ENCODE measurements at regions not wholly inside any gene's neighbourhood (a gene's known extent, or its start where the extent isn't known, plus 50 kb on each side); places are given as distances from the start of the nearest gene placed in this dataset.

DNA sequence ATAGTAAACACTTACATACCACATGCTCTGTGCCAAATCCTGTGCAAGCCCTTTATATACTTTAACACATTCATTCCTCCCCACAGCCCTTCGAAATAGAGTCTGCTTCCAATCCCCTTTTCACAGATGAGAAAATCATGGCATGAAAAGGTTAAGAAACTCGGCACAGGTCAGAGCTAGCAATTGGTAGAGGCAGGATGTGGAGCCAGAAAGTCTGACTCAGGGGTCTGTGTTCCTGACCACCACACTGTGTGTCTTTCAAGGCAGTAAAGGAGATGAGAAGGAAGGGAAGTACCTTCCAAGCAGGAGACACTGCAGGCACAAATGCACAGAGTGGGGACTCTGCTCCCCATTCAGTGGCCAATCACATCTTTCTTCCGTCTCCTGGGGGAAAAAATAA, 61.1 kb downstream of the SCN11A start:
- no peak for DNase-seq (ENCODE audit: low spot score, unreplicated experiment)
- H3K36me3 Mint-ChIP-seq (ENCODE audit: insufficient read depth) = no peaks in the 10 kb centered on the region
- peaks cover 6% of the 10 kb centered on the region for H3K27me3 Mint-ChIP-seq
- H3K4me3 Mint-ChIP-seq (ENCODE audit: low read depth) = no peak overlapping the region
- H3K27ac Mint-ChIP-seq = no peak overlapping the region
- H3K4me1 Mint-ChIP-seq (ENCODE audit: low read depth) = no peaks in the 10 kb centered on the region
- no peaks in the 10 kb centered on the region for H3K9me3 Mint-ChIP-seq (ENCODE audit: low read depth)
- TF ChIP-seq, protein P1, sequence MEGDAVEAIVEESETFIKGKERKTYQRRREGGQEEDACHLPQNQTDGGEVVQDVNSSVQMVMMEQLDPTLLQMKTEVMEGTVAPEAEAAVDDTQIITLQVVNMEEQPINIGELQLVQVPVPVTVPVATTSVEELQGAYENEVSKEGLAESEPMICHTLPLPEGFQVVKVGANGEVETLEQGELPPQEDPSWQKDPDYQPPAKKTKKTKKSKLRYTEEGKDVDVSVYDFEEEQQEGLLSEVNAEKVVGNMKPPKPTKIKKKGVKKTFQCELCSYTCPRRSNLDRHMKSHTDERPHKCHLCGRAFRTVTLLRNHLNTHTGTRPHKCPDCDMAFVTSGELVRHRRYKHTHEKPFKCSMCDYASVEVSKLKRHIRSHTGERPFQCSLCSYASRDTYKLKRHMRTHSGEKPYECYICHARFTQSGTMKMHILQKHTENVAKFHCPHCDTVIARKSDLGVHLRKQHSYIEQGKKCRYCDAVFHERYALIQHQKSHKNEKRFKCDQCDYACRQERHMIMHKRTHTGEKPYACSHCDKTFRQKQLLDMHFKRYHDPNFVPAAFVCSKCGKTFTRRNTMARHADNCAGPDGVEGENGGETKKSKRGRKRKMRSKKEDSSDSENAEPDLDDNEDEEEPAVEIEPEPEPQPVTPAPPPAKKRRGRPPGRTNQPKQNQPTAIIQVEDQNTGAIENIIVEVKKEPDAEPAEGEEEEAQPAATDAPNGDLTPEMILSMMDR (IDR thresholded peaks at IDR 0.05; ENCODE audit: unreplicated experiment) = no peak

DNA sequence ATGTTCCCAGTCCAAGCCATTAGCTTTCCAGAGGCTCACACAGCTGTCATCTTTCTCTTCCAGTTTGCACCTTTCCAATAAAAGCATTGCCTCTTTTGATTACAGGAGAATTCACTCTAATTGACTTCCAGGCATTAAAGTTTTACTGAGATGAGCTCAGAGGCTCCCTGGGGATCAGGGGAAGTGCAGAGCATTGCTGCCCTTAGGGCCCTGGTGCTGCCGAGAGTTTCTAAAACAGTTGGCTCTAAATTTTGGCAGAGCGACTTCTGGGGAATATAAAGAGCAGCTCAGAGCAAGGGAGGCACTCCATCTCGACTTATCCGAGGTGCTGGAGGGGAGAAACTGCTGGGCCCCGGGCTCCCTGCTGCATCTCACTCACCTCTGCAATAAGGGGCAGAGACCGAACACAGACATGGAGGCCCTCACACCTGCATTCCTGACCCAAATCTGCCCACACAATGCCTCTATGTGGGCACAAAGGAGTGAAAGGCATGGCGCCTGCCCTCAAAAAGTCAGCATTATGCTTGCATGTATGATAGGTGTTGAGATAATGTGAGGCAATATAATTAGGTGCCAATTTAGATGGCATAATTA, 61.7 kb downstream of the SCN11A start:
- Mint-ChIP-seq H3K4me3 (ENCODE audit: low read depth) (no peak overlapping the region), H3K9me3 (ENCODE audit: low read depth) (no peaks in the 10 kb centered on the region), H3K27ac (no peak overlapping the region)

DNA sequence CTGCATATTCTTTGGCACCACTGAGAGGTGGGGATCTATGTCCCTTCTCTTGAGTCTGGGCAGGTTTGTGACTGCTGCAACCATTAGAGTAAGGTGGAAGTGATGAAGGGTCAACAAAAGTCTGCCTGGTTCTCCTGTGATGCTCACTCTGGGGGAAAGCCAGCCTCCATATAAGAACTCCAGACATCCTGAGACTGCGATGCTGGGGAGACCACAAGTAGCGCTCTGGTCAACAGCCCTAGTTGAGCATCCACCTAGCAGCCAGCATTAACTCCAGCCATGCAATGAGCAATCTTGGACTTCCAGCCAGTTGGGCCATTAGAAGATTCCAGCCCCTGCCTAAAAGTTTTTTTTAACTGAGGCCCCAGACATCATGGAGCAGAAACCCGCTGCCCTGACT, 62.8 kb downstream of the SCN11A start:
- TF ChIP-seq, protein P1 (IDR thresholded peaks at IDR 0.05; ENCODE audit: unreplicated experiment) = no peak
- peaks cover 6% of the 10 kb centered on the region for H3K27me3 Mint-ChIP-seq
- no peak overlapping the region for H3K4me3 Mint-ChIP-seq (ENCODE audit: low read depth)
- no peak overlapping the region for H3K27ac Mint-ChIP-seq
- no peak for DNase-seq (ENCODE audit: low spot score, unreplicated experiment)
- H3K9me3 Mint-ChIP-seq (ENCODE audit: low read depth) = no peaks in the 10 kb centered on the region
- H3K4me1 Mint-ChIP-seq (ENCODE audit: low read depth) = no peaks in the 10 kb centered on the region
- no peaks in the 10 kb centered on the region for H3K36me3 Mint-ChIP-seq (ENCODE audit: insufficient read depth)

More for the DNA sequence above, 61.7 kb downstream of the SCN11A start:
- Mint-ChIP-seq H3K27me3 (peaks cover 6% of the 10 kb centered on the region), H3K36me3 (ENCODE audit: insufficient read depth) (no peaks in the 10 kb centered on the region), H3K4me1 (ENCODE audit: low read depth) (no peaks in the 10 kb centered on the region)
- TF ChIP-seq, protein P1 (IDR thresholded peaks at IDR 0.05; ENCODE audit: unreplicated experiment) = no peak
- DNase-seq (ENCODE audit: low spot score, unreplicated experiment) = no peak

DNA sequence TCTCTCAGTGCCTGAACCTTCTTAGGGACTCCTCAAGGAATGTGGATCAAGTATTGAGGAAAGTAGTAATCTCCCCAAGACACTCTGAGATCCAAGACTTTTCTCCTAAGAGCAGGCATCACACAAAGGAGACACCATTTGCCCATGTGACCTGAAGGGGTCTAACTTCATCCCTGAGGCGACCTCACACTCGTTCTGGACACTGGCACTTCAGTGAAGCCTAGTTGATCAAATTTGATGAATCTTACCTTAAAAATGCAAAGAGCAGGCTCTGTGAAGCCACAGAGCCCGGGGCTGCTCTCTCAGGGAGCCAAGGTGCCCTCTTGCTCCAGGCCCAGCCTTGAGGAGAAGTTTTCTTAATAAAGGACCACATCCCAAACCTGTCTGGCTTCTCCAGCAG, 64.3 kb downstream of the SCN11A start:
- peaks cover 3% of the 10 kb centered on the region for H3K27me3 Mint-ChIP-seq
- TF ChIP-seq, protein P1 (IDR thresholded peaks at IDR 0.05; ENCODE audit: unreplicated experiment) = no peak
- H3K9me3 Mint-ChIP-seq (ENCODE audit: low read depth) = no peaks in the 10 kb centered on the region
- no peak overlapping the region for H3K27ac Mint-ChIP-seq
- H3K36me3 Mint-ChIP-seq (ENCODE audit: insufficient read depth) = no peaks in the 10 kb centered on the region
- H3K4me1 Mint-ChIP-seq (ENCODE audit: low read depth) = no peaks in the 10 kb centered on the region
- no peak for DNase-seq (ENCODE audit: low spot score, unreplicated experiment)
- no peak overlapping the region for H3K4me3 Mint-ChIP-seq (ENCODE audit: low read depth)

DNA sequence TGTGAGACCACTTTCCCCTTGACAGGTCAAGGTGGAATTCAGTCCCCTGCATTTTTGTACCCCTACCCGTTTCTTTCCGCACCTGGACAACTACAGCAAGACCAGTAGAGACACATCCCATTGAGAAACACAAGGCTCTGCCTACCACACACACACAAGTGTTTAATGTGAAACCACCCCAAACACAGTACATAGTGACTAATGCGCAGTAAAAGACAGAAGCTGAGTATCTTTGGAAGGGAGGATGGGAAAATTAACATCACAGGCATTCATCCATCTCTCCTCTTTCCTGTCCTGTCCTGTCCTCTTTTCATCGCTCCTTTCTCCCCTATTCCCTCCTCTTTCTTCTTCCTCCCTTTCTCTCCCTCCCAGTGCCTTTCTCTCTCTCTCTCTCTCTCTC, 64.8 kb downstream of the SCN11A start:
- no peaks in the 10 kb centered on the region for H3K4me1 Mint-ChIP-seq (ENCODE audit: low read depth)
- H3K4me3 Mint-ChIP-seq (ENCODE audit: low read depth) = no peak overlapping the region
- H3K36me3 Mint-ChIP-seq (ENCODE audit: insufficient read depth) = no peaks in the 10 kb centered on the region
- H3K27ac Mint-ChIP-seq = no peak overlapping the region
- TF ChIP-seq, protein P1 (IDR thresholded peaks at IDR 0.05; ENCODE audit: unreplicated experiment) = no peak
- H3K9me3 Mint-ChIP-seq (ENCODE audit: low read depth) = no peaks in the 10 kb centered on the region
- DNase-seq (ENCODE audit: low spot score, unreplicated experiment) = no peak
- H3K27me3 Mint-ChIP-seq = peaks cover 3% of the 10 kb centered on the region
